ENCODE measurements at regions not wholly inside any gene's neighbourhood (a gene's known extent, or its start where the extent isn't known, plus 50 kb on each side); places are given as distances from the start of the nearest gene placed in this dataset.

- no peak overlapping the region for H3K9ac ChIP-seq (ENCODE audit: insufficient read depth, low read length, poor library complexity, severe bottlenecking)
- no peak overlapping the region for H2AFZ ChIP-seq (ENCODE audit: insufficient read depth, low read depth, low read length, poor library complexity, severe bottlenecking)
- DNase-seq: no peak
- Mint-ChIP-seq H3K27ac (no peak overlapping the region), H3K9me3 (no peaks in the 10 kb centered on the region), H3K4me3 (no peak overlapping the region), H3K27me3 (ENCODE audit: low read depth in 3 of 3) (no peaks in the 10 kb centered on the region), H3K4me1 (no peaks in the 10 kb centered on the region), H3K36me3 (no peaks in the 10 kb centered on the region)
- no peaks in the 10 kb centered on the region for H3K9me3 ChIP-seq (replicated peaks in 1 of 2; ENCODE audit: control insufficient read depth in 1 of 2, insufficient read depth in 1 of 2, low read length in 2 of 2)
- no peak for TF ChIP-seq CTCF (IDR thresholded peaks at IDR 0.05)
- no peaks in the 10 kb centered on the region for H3K36me3 ChIP-seq (replicated peaks in 1 of 2; ENCODE audit: control insufficient read depth in 1 of 2, insufficient read depth in 2 of 2, low read length in 2 of 2)
- H3K27ac ChIP-seq (ENCODE audit: low read depth in 1 of 2, low read length in 2 of 2): no peak overlapping the region
- H3K27me3 ChIP-seq (ENCODE audit: control insufficient read depth in 2 of 2, insufficient read depth in 2 of 2, low read length in 2 of 2): no peaks in the 10 kb centered on the region
- no peaks in the 10 kb centered on the region for H3K4me1 ChIP-seq (ENCODE audit: control insufficient read depth in 1 of 2, insufficient read depth in 2 of 2, low read length in 2 of 2)
- H4K20me1 ChIP-seq (ENCODE audit: insufficient read depth, low read length): no peaks in the 10 kb centered on the region
- no peak overlapping the region for H3K4me2 ChIP-seq (replicated peaks; ENCODE audit: extremely low read depth, low read length, poor library complexity, severe bottlenecking)
- no peaks in the 10 kb centered on the region for H3K79me2 ChIP-seq (ENCODE audit: insufficient read depth, low read length)
- WGBS (ENCODE audit: insufficient coverage): no CpG with 5 or more reads among the region's 1 CpG
- intact Hi-C loops (cut with micrococcal nuclease): loop anchor here (10.0 kb wide), 2 partner anchors 227 to 257 kb away; no protein-coding TSS in a partner anchor
- H3K4me3 ChIP-seq (replicated peaks in 1 of 3; ENCODE audit: low read depth in 2 of 3, low read length in 3 of 3): no peak overlapping the region
Measured at GRCh38 chr4:149988087-149988410, 90.2 kb upstream of the DCLK2 start.

GRCh38 chr4:149993030-149993429 is 85.2 kb upstream of the DCLK2 start:
- no peak overlapping the region for H3K9ac ChIP-seq (ENCODE audit: insufficient read depth, low read length, poor library complexity, severe bottlenecking)
- H3K27ac ChIP-seq (ENCODE audit: low read depth in 1 of 2, low read length in 2 of 2): no peak overlapping the region
- Mint-ChIP-seq H3K4me1 (no peaks in the 10 kb centered on the region), H3K27me3 (ENCODE audit: low read depth in 3 of 3) (peaks cover 0 to 1% (median 0%) of the 10 kb centered on the region in 3 donors), H3K4me3 (no peak overlapping the region), H3K27ac (peak overlapping the region in 1 of 7 donors; percentile 3), H3K9me3 (no peaks in the 10 kb centered on the region), H3K36me3 (no peaks in the 10 kb centered on the region)
- no peak overlapping the region for H2AFZ ChIP-seq (ENCODE audit: insufficient read depth, low read depth, low read length, poor library complexity, severe bottlenecking)
- DNase-seq: no peak
- H3K4me2 ChIP-seq (replicated peaks; ENCODE audit: extremely low read depth, low read length, poor library complexity, severe bottlenecking): no peak overlapping the region
- H3K9me3 ChIP-seq (replicated peaks in 1 of 2; ENCODE audit: control insufficient read depth in 1 of 2, insufficient read depth in 1 of 2, low read length in 2 of 2): no peaks in the 10 kb centered on the region
- no peak for TF ChIP-seq CTCF (IDR thresholded peaks at IDR 0.05)
- intact Hi-C loops (cut with micrococcal nuclease): loop anchor here in 1 of 2 donors (10.0 kb wide), 1 partner anchor 872 kb away; no protein-coding TSS in a partner anchor
- no peaks in the 10 kb centered on the region for H3K36me3 ChIP-seq (replicated peaks in 1 of 2; ENCODE audit: control insufficient read depth in 1 of 2, insufficient read depth in 2 of 2, low read length in 2 of 2)
- H3K79me2 ChIP-seq (ENCODE audit: insufficient read depth, low read length): no peaks in the 10 kb centered on the region
- H3K4me1 ChIP-seq (ENCODE audit: control insufficient read depth in 1 of 2, insufficient read depth in 2 of 2, low read length in 2 of 2): no peaks in the 10 kb centered on the region
- H3K27me3 ChIP-seq (ENCODE audit: control insufficient read depth in 2 of 2, insufficient read depth in 2 of 2, low read length in 2 of 2): no peaks in the 10 kb centered on the region
- H3K4me3 ChIP-seq (replicated peaks in 1 of 3; ENCODE audit: low read depth in 2 of 3, low read length in 3 of 3): no peak overlapping the region
- H4K20me1 ChIP-seq (ENCODE audit: insufficient read depth, low read length): no peaks in the 10 kb centered on the region

Measured in CD14-positive monocyte (primary cell).